Activated T-cell treated with anti-CD3 and anti-CD28 coated beads, Interleukin-2, amount 50 U/mL, for 1 hour (primary cell): ENCODE measurements at regions not wholly inside any gene's neighbourhood (a gene's known extent, or its start where the extent isn't known, plus 50 kb on each side); places are given as distances from the start of the nearest gene placed in this dataset.

Source experiments
- DNase-seq: peaks from one replicate; pipeline ENCODE4 v3.0.0-alpha.2; 2020

DNA sequence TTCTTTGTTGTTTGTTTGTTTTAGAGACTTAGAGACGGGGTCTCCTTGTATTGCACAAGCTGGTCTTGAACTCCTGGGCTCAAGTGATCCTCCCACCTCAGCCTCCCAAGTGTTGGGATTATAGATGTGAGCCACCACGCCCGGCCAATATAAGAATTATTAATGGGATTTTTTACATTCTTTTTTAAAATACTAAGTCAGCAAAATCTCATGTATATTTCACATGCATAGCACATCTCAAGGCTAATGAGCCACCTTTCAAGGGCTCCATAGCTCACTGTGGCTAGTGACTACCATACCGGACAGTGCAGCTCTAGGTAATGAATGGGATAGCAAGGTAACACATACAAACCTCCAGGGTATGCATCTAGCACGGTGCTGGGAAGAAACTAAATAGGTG is 361.4 kb downstream of the SAMD5 start:
- no peak for DNase-seq

GRCh38 chr6:147870506-147871110 is 362.1 kb downstream of the SAMD5 start:
- no peak for DNase-seq

GRCh38 chr6:147872002-147872401 is 363.5 kb downstream of the SAMD5 start:
- DNase-seq: no peak

- no peak for DNase-seq
Measured at GRCh38 chr6:147873816-147874215, 365.3 kb downstream of the SAMD5 start.

- DNase-seq: no peak
Measured at GRCh38 chr6:147874322-147874721, 365.8 kb downstream of the SAMD5 start.

DNA sequence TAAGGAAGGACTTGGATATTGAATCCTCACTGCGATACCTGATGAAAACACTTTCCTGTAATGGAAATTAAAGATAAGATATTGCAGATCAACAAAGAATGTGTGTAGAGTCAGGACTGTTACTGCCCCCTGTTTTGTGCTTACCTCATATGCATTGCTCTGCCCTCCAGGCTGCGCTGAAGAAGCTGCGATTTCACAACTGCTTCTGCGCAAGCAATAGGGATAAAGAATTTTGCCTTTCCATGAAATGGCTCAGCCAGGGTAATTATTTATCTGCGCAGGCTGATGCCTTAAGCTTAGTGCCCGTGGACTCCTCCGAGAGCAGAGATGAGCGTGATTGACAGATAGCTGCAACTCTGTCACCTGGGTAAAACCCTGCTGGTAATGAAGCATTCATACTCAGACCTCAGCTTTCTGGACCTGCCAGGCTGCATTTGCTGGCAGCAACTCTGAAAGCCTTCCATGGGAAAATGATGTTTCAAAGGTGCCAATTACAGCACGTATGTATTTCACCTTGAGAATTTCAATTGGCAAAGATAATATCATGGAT is 370.6 kb downstream of the SAMD5 start:
- no peak for DNase-seq

- DNase-seq: no peak
Measured at GRCh38 chr6:147881432-147881831, 372.9 kb downstream of the SAMD5 start.

- no peak for DNase-seq
Measured at GRCh38 chr6:147888374-147888773, 379.9 kb downstream of the SAMD5 start.

DNA sequence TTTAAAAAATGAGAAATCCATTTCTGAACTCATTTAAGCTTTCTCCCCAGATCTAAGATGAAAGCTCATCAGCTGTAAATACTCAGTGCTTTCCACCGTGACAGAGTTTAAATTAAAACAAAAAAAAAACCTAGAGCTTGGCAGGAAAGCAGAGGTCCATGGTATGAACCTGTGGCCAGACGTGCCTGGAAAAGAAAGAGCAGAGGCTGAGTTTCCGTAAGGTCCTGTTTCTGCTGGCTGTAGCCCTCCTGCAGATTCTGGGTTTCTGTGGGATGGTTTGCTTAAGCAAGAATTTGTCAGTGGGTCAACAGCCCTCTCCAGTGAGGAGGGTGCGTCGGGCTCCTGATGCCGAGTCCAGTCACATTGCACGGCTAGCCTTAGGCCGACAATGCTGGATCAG is 383.2 kb downstream of the SAMD5 start:
- no peak for DNase-seq

- no peak for DNase-seq
Measured at GRCh38 chr6:147892476-147892875, 384.0 kb downstream of the SAMD5 start.

GRCh38 chr6:147895272-147895671 is 386.8 kb downstream of the SAMD5 start:
- no peak for DNase-seq

DNA sequence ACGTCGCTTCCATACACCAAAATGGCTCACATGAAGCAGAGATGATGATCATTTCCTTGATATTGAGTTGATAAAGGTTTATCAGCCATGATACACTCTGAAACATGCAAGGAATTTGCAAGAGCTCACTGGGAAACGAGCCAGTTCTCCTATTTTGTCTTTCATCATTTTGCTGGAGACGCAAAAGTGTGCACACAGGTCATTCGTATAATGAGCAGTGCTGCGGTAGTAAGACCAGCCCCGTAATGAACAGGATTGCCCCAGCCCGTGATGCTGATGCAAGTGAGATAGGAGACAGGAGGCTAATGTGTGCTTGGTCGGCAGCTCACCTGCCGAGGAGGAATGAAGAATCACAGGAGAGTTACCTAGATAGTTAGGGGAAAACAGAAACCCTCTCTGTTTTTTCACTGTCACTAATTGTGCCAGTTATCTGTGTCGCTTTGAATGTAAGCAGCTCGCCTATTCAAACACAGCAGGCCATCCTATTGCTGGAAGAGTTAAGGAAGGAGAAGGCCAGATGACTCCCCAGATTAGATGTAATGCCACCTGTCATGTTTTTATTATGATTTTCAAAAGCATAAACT is 391.8 kb downstream of the SAMD5 start:
- no peak for DNase-seq

GRCh38 chr6:147903321-147903720 is 394.8 kb downstream of the SAMD5 start:
- no peak for DNase-seq

- DNase-seq: no peak
Measured at GRCh38 chr6:147903931-147904330, 395.4 kb downstream of the SAMD5 start.

DNA sequence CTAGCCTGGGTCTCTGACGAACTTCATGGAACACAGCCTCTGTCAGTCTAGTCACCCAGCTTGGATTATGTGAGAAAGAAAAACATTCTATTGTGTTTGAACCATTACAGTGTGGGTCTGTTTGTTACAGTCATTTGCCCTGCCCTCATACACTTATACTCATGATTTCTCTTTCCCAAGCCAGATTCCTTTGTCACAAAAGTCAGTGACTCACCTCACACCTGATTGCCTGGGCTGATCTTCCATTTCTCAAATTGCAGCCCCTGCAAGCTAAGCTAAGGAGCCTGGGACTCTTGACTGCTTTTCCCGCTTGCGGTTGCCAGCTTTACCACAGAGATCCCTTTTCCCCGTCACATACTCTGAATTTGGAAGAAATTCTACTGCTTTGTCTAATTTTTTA is 395.9 kb downstream of the SAMD5 start:
- no peak for DNase-seq

GRCh38 chr6:147905711-147906110 is 397.2 kb downstream of the SAMD5 start:
- no peak for DNase-seq

DNA sequence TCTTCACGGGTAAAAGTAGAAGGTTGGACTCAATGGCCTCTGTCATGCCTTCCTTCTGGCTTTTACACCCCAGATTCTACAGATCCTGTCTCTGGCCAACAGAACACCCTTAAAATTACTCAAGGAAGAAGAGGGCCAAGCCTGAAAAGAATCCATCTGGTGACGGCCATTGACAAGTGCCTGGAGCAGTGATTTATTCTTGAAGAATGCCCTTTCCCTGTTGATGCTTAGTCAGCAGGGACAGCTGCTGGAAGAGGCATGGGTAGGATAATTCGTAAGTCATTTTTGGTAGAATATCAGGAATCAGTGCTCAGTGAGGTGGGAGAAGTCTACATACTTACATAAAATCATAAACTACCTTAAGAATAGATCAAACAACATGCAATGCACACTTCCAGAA is 397.9 kb downstream of the SAMD5 start:
- no peak for DNase-seq

- DNase-seq: no peak
Measured at GRCh38 chr6:147909640-147910039, 401.1 kb downstream of the SAMD5 start.

- DNase-seq: no peak
Measured at GRCh38 chr6:147910281-147910680, 401.8 kb downstream of the SAMD5 start.

- DNase-seq: no peak
Measured at GRCh38 chr6:147911057-147911456, 402.6 kb downstream of the SAMD5 start.

GRCh38 chr6:147911686-147912085 is 403.2 kb downstream of the SAMD5 start:
- no peak for DNase-seq

DNA sequence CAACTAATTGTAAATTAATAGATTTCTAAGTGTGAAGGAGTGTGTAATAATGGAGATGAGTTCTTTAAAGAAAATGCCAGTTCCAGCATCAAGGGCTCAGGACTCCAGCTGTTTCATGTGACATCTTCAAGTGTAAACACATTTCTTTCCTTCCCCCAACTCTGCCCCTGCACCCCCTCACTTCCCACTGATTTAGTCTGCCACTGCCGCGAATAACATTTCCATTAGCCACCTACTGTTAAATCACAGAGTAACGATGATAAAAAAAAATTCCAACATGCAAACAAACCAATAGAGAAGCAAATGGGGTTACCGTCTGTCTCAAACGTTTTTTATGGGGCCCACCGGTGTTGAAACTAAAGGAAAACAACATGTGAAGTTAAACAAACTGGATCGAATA is 414.3 kb downstream of the SAMD5 start:
- DNase-seq: no peak

DNA sequence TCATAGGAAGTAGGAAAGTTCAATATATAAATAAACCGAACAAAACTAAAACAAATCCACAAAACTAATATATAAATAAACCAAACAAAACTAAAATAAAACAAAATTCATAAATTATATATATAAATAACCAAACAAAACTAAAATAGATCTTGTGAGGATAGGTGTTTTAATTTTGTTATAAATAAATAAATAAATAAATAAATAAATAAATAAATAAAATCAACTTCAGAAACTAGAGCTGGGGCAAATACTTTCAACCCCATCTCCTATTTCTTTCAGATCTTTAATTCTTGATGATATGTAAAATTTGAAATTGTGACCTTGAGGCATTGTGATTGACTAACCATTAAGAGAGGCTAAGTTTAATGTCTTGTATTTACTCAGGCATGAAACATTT is 416.1 kb downstream of the SAMD5 start:
- no peak for DNase-seq

DNA sequence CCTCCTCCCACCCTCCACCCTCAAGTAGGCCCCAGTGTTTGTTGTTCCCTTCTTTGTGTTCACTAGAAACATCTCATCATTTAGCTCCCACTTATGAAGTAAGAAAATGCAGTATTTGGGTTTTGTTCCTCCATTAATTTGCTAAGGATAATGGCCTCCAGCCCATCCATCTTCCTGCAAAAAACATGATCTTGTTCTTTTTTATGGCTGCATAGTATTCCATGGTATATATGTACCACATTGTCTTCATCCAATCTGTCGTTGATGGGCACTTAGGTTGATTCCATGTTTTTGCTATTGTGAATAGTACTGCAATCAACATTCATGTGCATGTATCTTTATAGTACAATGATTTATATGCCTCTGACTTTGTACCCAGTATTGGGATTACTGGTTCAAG is 416.8 kb upstream of the SASH1 start:
- no peak for DNase-seq

DNA sequence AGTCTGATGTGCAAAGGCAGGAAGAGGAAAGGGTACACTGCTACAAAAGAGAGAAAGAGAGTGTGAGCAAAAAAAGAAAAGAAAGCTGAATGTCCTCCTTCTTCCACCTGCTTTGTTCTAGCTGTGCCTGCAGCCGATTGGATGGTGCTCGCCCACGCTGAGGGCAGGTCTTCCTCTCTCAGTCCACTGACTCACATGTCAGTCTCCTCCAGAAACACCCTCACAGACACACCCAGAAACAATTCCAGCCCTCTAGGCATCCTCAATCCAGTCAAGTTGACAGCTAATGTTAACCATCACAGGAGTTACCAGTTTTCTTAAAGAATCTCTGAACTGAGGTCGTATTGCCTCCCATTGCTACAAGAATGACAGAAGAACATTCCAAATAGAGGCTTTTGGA is 411.9 kb upstream of the SASH1 start:
- DNase-seq: no peak
